ENCODE measurements at regions not wholly inside any gene's neighbourhood (a gene's known extent, or its start where the extent isn't known, plus 50 kb on each side); places are given as distances from the start of the nearest gene placed in this dataset.

- Histone ChIP-seq H2AK5ac (ENCODE audit: insufficient read length, low read length) (no peak overlapping the region), H3K14ac (ENCODE audit: insufficient read depth, low read length) (no peak overlapping the region), H3K23me2 (ENCODE audit: insufficient read length, low read depth, low read length, poor library complexity, severe bottlenecking) (no peaks in the 10 kb centered on the region), H3K9ac (ENCODE audit: extremely low read depth, insufficient read length, low read length) (no peak overlapping the region), H3K79me2 (ENCODE audit: insufficient read depth, low read length) (no peaks in the 10 kb centered on the region), H4K20me1 (ENCODE audit: control insufficient read depth, insufficient read depth, insufficient read length) (no peaks in the 10 kb centered on the region), H3K4me2 (ENCODE audit: insufficient read depth, insufficient read length, low read length) (no peak overlapping the region), H3K4ac (ENCODE audit: low read depth, low read length) (no peak overlapping the region), H4K5ac (ENCODE audit: insufficient read length, low read depth, low read length) (no peak overlapping the region), H2BK12ac (ENCODE audit: insufficient read length, low read depth, low read length) (no peak overlapping the region), H3K18ac (ENCODE audit: insufficient read length, low read depth, low read length) (no peak overlapping the region), H2BK15ac (ENCODE audit: low read depth, low read length) (no peak overlapping the region), H4K8ac (replicated peaks; ENCODE audit: insufficient read length, low read depth, low read length) (no peak overlapping the region), H2AFZ (ENCODE audit: low read length) (no peak overlapping the region), H3K27ac (ENCODE audit: insufficient read length, low read depth, low read length) (no peak overlapping the region), H3K4me1 (ENCODE audit: insufficient read depth, low read length) (no peaks in the 10 kb centered on the region), H2BK120ac (ENCODE audit: low read depth, low read length, poor library complexity, severe bottlenecking) (no peak overlapping the region), H3K9me3 (ENCODE audit: control insufficient read depth, low read depth, low read length) (peaks cover 43% of the 10 kb centered on the region), H3K79me1 (ENCODE audit: insufficient read depth, low read depth, low read length, poor library complexity, severe bottlenecking) (no peaks in the 10 kb centered on the region), H3K56ac (ENCODE audit: insufficient read length, low read depth, low read length) (no peak overlapping the region), H4K91ac (ENCODE audit: insufficient read length, low read depth, low read length) (no peak overlapping the region), H2BK20ac (ENCODE audit: low read depth, low read length, poor library complexity, severe bottlenecking) (no peak overlapping the region), H3K23ac (ENCODE audit: insufficient read length, low read depth, low read length) (no peak overlapping the region), H3T11ph (ENCODE audit: low read length) (no peak overlapping the region), H3K27me3 (ENCODE audit: insufficient read depth, low read length) (no peaks in the 10 kb centered on the region), H2BK5ac (ENCODE audit: insufficient read length, low read length) (no peak overlapping the region)
- TF ChIP-seq CTCF (conservative IDR thresholded peaks at IDR 0.05), result no peak
- DNase-seq, result no peak
- no peak overlapping the region for H3K27ac Mint-ChIP-seq
- H3K36me3 Mint-ChIP-seq (ENCODE audit: insufficient read depth in 1 of 3, low read depth in 3 of 3), result peaks cover 20 to 23% (median 21%) of the 10 kb centered on the region in 3 experiments
- H3K4me3 Mint-ChIP-seq, result no peak overlapping the region
- H3K27me3 Mint-ChIP-seq (ENCODE audit: low read depth), result no peaks in the 10 kb centered on the region; the same call in 1 of the 2 replicates
- no CpG with 5 or more reads among the region's 3 CpGs for WGBS (ENCODE audit: extremely low coverage, insufficient read length, low lambda C conversion rate)
- H3K4me1 Mint-ChIP-seq, result no peaks in the 10 kb centered on the region
- H3K9me3 Mint-ChIP-seq, result peaks cover 93 to 94% of the 10 kb centered on the region in 2 experiments
These were observed 158.5 kb upstream of the PBDC1 start for GRCh38 chrX:76014321-76014720.
